Forelimb muscle (tissue), 1 donor: ENCODE measurements at regions not wholly inside any gene's neighbourhood (a gene's known extent, or its start where the extent isn't known, plus 50 kb on each side); places are given as distances from the start of the nearest gene placed in this dataset.
A peak's percentile ranks its signal among the peaks of the same experiment; 100 is the strongest.

Experiments used
- DNase-seq: peaks from one replicate; pipeline ENCODE4 v3.0.0-alpha.2; 2013; ENCODE audit warnings: low read depth

- DNase-seq = no peak
These were observed 523.9 kb downstream of the CCDC85A start for GRCh38 chr2:56707650-56708049.

- no peak for DNase-seq
These were observed 525.4 kb downstream of the CCDC85A start for GRCh38 chr2:56709181-56709580.

GRCh38 chr2:56713161-56713676, 529.4 kb downstream of the CCDC85A start:
- DNase-seq = peak; percentile 24

- DNase-seq = no peak
These were observed 530.2 kb downstream of the CCDC85A start for GRCh38 chr2:56713978-56714377.

GRCh38 chr2:56714400-56714799, 530.6 kb downstream of the CCDC85A start:
- no peak for DNase-seq

- DNase-seq = no peak
These were observed 531.9 kb downstream of the CCDC85A start for GRCh38 chr2:56715683-56716082.

- DNase-seq = no peak
These were observed 534.6 kb downstream of the CCDC85A start for GRCh38 chr2:56718413-56718812.

- DNase-seq = no peak
These were observed 545.4 kb downstream of the CCDC85A start for GRCh38 chr2:56729212-56729611.

GRCh38 chr2:56732946-56733345, 549.2 kb downstream of the CCDC85A start:
- no peak for DNase-seq

- DNase-seq = no peak
These were observed 555.6 kb downstream of the CCDC85A start for GRCh38 chr2:56739413-56739812.

GRCh38 chr2:56741601-56742102, 557.9 kb downstream of the CCDC85A start:
- no peak for DNase-seq

- no peak for DNase-seq
These were observed 560.0 kb downstream of the CCDC85A start for GRCh38 chr2:56743807-56744206.

- peak; percentile 5 for DNase-seq
These were observed 565.5 kb downstream of the CCDC85A start for GRCh38 chr2:56749152-56749752.

GRCh38 chr2:56753182-56753581, 569.4 kb downstream of the CCDC85A start:
- DNase-seq = no peak

GRCh38 chr2:56754066-56754615, 570.4 kb downstream of the CCDC85A start:
- no peak for DNase-seq

- DNase-seq = no peak
These were observed 570.8 kb downstream of the CCDC85A start for GRCh38 chr2:56754627-56755026.

GRCh38 chr2:56757884-56758545, 574.2 kb downstream of the CCDC85A start:
- DNase-seq = no peak

GRCh38 chr2:56763683-56764082, 579.9 kb downstream of the CCDC85A start:
- no peak for DNase-seq

GRCh38 chr2:56768973-56769372, 585.2 kb downstream of the CCDC85A start:
- no peak for DNase-seq

GRCh38 chr2:56770490-56770889, 586.7 kb downstream of the CCDC85A start:
- no peak for DNase-seq

- no peak for DNase-seq
These were observed 600.3 kb downstream of the CCDC85A start for GRCh38 chr2:56784046-56784445.

GRCh38 chr2:56801214-56801613, 617.4 kb downstream of the CCDC85A start:
- no peak for DNase-seq

- no peak for DNase-seq
These were observed 618.0 kb downstream of the CCDC85A start for GRCh38 chr2:56801770-56802169.
